Colon (tissue), 2 donors: ENCODE measurements at regions not wholly inside any gene's neighbourhood (a gene's known extent, or its start where the extent isn't known, plus 50 kb on each side); places are given as distances from the start of the nearest gene placed in this dataset.

Experiments
- FAIRE-seq: peaks from 2 replicates; lab custom pipeline; 2012; peaks lifted over from hg19 to GRCh38; lab: Jason Lieb, UNC
- donor health status: control.
- donor health status: control.

- no peak for FAIRE-seq
These were observed 49.7 kb downstream of the GLI2 start for GRCh38 chr2:120785228-120785966.

GRCh38 chr2:120786038-120786960 lies 50.6 kb downstream of the GLI2 start:
- FAIRE-seq, result no peak

- FAIRE-seq, result no peak
These were observed 51.6 kb downstream of the GLI2 start for GRCh38 chr2:120787111-120787821.

DNA sequence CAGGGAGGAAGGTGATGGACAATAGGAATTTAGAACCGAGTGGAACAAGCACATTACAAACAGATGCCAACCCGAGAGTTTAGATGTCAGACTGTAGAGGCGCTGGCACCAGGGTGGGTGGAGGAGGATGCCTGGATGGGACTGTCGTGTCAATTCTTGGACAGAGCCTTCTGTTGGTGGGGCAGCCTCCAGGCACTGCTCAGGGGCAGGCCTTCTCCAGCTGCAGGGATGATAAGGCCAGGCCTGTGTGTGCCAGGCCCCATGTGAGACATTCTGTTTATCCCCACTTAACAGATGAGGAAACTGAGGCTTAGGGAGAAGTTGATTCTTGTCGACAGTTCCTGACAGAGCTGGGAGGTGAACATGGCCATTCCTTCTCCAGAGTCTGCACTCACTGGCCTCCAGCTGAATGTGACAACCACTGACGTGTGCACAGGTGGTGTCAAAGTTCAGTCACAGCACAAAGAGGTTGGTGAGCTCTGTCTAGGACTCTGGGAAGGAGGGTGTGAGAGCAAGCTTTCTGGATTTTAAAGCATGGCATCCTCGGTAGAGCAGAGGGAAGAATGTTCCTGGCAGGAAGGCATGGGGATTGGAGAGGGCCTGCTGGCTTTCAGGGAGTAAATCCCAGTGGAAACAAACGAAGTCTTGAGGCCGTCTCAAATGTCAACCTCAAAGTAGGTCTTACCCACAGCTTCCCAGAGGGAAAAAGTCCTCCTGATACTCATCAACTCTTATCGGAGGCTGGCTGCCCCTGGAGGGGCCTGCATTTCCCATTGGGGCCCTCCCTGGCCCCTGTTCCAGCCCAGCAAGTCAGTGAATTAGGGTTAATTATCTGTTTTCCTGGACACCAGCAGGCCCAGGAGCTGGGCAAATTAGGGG lies 52.4 kb downstream of the GLI2 start:
- FAIRE-seq, result no peak

DNA sequence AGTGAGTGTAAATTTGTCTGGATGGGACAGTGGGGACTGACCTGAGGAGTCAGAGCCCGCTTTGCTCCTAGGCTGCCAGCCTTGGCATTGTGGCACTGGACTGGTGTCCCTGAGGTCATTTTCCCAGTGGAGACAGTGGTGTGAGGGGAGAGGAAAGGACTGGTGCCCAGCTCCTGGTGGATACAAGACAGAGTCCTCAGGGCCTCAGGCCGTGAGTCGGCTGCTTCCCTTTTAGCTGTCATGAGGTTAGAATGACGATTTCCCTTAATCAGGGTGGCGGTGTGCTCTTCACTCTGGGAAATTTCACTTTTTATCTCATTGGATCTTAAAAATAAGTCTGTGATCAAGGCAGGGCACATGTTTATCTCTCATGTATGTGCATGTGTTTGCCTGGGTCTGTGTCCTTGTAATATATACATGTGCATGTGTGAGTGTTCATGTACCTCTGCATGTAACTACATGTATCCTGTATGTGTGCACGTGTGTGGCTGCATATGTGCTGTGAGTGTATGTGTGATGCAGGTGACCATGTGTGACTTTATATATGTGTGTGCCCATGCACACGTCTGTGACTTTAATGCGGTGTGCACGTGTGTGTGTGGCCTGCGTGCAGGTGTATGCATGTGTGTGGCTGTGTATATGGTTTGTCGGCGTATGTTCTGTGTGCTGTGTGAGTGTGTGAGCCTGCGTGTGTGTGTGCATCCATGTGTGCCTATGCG lies 55.7 kb downstream of the GLI2 start:
- FAIRE-seq, result no peak

DNA sequence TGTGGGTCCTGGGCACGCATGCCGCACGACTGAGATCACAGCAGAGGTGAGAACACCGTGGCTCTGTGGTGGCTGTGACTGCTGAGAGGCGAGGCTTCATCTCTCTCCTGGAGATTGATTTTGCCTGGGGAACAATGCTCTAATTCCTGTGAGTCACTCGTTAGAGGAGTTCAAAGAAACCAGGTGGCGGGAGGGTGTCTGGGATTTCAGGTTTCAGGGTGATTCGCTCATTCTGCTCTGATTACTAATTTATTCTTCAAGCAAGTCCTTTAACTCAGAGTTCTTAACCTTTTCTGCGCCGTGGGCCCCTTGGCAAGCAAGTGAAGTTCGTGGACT lies 56.3 kb downstream of the GLI2 start:
- FAIRE-seq, result no peak

DNA sequence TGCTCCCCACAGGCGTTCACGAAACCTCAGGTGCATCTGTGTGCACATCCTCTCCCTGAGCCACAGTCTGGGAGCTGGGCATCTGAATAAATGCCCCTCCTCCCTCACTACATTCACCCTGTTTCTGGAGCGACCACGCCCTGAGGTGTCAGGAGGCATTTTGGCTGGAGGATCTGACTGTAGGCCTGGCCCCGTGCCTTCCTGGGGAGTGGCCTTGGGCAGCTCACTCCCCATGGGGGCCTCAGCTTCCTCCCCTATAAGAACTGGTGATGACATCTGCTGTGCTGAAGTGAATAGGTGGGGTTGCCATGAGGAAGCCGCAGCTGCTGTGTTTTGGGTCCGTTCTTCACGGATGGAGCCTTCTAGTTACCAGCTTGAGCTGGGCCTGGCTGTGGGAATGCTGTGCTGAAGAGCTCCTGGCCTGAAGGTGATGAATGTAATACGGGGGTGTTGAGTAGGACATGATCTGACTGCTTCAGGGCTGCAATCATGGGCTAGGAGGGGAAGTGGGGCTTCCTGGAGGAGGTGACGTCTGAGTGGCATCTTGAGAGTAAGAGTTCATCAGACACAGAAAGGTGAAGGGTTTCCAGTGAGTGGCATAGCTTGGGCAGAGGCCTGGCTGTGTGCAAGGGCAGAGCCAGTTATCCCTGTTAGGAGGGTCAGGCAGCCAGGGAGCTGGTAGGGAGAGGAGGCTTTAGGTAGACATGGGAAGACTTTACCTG lies 58.2 kb downstream of the GLI2 start:
- no peak for FAIRE-seq

DNA sequence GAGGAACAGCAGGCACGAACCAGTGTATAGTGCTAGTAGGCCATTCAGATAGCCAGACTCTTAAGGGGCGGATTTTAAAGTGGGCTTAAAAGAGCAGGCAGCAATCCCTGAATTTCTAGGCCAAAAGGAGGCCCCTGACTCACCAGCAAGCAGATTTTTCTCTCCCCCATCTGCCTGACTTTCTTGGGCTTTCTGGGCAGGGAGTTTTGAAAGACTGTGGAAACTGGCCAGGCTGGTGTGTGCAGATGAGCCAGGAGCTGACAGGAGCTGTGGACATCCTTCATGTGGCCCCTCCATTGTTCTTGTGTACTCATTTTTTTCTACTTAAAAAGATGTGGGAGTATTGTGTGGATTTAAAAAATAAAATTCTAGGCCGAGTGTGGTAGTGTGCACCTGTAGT lies 59.0 kb downstream of the GLI2 start:
- FAIRE-seq, result no peak

- no peak for FAIRE-seq
These were observed 60.4 kb downstream of the GLI2 start for GRCh38 chr2:120796094-120796493.

DNA sequence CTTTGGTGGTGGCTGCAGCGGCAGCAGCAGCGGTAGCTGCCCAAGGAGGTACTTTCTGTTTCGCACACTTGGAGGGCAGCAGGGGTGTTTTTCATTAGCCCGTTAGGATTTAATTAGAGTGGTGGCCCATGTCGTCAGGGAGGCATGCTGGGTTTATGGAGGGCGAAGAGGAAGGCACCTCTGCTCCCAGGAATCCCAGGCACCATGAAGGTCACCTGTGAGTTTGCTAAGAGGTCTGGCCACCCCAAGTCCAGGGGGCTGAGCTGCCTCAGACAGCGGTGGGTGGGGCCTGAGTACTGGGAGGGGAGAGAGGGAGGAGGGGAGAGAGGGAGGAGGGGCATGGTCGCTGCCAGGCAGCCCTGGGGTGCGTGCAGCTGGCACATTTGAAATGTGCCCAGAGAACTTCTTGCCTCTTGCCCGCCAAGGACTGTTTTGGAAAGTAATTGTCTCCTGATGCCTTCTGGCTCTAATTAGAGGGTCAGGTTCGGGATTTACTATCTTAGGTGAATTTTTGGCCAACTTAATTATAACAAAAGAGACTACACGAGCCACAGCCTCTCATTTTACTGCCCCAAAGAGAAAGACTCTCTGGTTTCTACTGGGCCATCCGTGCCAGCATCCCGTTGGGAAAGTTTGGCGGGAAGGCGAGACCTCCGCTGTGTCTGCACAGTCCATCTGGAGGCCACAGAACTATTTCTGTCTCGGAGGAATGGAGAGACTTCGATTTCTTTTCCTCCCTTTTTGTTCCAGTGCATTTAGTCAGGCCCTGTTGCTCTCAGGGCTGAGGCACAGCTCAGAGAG lies 62.0 kb downstream of the GLI2 start:
- no peak for FAIRE-seq

GRCh38 chr2:120798567-120799247 lies 63.0 kb downstream of the GLI2 start:
- FAIRE-seq, result no peak

DNA sequence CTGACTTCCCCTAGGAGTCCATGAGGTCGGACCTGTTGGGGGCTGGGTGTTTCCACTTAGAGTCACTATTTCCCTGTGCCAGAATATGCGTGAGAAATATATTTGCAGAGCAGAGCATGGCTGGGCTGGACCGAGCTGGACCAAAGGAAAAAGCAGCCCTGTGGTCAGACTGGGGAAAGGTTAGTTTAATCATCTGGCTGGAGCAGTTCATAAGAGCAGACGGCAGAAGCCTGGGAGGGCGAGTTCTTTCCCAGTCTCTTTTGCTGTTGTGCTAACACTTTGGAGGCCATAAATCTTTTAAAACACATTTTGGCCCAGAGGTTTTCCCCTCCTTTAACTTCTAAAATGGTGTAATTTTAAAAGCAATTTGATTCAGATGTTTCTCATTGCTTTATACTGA lies 66.5 kb downstream of the GLI2 start:
- no peak for FAIRE-seq

- FAIRE-seq, result no peak
These were observed 67.3 kb downstream of the GLI2 start for GRCh38 chr2:120802867-120803484.

DNA sequence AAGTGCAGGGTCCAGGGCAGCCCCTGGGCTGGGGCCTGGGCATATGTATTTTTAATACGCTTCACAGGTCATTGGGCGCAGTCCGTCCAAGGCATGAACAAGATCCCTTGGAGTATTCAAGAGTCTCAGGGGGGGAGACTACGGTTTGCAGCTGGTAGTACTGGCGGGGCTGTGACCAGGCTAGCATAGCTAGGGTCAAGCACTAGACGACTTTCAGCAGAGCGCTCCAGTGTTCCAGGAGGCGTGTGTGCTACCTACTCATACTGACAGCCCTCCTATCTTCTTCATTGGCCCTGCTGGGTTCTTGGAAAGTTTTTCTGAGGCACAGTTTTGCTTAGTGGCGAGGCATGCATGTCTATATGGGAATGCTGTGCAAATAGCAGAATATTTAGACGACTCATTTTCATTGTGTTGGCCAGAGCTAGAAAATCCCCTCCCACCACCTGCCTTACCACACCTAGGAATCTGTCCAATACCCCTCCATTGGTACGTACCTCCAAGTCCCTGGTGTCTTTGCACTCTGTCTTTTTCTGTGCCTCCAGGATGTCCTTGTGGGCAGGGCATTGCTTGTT lies 68.2 kb downstream of the GLI2 start:
- FAIRE-seq, result no peak

- FAIRE-seq, result no peak
These were observed 68.8 kb downstream of the GLI2 start for GRCh38 chr2:120804459-120804858.

DNA sequence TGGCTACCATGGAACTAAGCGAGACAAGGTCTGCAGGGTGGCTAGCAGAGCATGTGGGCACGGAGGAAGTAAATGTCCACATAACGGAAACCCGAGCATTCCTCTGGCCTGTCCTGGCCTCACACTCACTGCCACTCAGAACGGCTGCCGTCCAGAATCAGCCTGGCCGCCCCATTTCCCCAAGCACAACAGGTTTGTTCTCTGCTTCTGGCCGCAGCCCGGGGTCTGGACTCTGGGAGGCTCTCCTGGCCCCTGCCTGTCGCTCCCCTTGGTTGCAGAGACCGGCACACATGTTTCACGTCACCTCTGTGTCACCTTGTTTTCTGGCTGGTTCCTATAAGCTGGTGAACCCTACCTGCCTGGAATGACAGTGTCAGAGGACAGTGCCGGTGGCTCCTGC lies 69.3 kb downstream of the GLI2 start:
- no peak for FAIRE-seq

DNA sequence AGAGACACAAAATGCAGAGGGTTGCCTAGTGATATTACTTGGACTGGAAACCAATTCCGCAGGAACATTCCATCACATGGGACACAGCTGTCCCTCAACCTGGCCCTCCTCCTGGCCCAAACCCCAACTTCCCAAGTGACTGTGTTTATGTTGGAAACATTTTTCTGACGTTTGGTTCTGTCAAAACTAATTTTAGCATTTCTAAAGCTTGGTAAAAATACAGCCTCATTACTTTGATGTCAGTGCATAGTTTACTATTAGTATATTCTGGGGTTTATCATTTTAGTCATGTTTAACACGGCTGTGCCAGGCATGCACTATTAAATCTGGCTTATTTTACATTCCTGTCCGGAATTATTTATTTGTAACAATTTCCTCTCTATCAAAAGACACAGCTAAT lies 69.9 kb downstream of the GLI2 start:
- FAIRE-seq, result no peak

DNA sequence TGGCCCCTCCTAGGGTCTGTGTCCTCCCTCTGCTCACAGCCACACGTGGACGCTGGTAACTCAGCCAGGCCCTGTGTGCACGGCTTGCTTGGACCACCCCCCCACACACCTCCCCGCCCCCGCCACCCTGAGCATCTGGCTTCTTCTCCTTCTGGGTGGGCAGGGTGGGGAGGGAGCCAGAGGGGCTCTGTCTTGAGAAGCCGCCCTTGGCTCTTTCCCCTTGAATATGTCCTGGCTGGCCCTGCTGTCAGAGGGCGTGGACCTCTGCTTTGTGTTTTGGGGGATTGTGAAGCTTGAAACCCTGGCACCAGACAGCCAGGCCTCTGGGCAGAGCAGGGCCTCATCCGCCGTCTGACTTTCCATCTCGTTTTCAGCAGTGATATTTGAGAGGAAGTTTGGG lies 72.1 kb downstream of the GLI2 start:
- FAIRE-seq, result no peak
